Anterior cingulate cortex (tissue), 58 donors: ENCODE measurements at regions not wholly inside any gene's neighbourhood (a gene's known extent, or its start where the extent isn't known, plus 50 kb on each side); places are given as distances from the start of the nearest gene placed in this dataset.
A peak's percentile ranks its signal among the peaks of the same experiment; 100 is the strongest.

Experiments used
- DNase-seq, 58 donors: peaks; one replicate each; lab custom pipeline; 2025; lab: John Stamatoyannopoulos, UW

- DNase-seq: no peak
Observed at GRCh38 chr3:194830978-194831377, 145.3 kb downstream of the FAM43A start.

GRCh38 chr3:194832346-194833104 lies 146.8 kb downstream of the FAM43A start:
- DNase-seq: no peak

GRCh38 chr3:194833114-194833910 lies 147.6 kb downstream of the FAM43A start:
- DNase-seq: no peak

GRCh38 chr3:194836661-194837060 lies 151.0 kb downstream of the FAM43A start:
- peak in 5 of 58 donors; percentile 2 to 50 (median 18) for DNase-seq

DNA sequence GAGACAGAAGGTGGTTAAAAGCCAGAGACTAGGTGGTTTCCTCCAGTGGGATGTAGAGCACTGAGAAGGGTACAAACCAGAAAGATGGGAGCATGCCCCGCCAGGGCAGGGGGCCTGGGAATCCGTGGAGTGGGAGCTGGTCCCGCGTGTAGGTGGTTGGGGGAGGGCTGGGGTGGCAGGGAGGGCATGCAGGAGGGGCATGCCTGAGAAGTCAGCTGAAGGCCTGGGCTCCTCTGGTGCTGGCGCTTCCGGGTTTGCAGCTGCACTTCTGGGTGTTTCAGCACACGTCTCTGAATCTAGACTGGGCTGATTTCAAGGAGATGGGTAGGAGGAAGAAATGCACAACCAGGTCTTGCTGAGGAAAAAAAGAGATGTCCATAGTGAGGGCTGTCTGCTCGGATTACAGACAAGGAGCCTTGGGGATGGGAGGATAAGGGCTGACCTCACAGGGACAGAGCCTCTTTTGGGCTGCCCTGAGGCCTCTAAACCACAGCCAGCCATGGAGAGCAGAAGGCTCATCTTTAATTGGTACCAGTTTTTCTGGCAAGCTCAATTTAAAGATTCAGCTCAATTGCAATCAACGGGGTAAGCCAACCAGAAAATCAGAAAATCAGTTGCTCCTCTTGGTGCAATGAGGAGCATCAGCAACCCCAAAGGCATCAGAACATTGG lies 151.9 kb downstream of the FAM43A start:
- DNase-seq: no peak

DNA sequence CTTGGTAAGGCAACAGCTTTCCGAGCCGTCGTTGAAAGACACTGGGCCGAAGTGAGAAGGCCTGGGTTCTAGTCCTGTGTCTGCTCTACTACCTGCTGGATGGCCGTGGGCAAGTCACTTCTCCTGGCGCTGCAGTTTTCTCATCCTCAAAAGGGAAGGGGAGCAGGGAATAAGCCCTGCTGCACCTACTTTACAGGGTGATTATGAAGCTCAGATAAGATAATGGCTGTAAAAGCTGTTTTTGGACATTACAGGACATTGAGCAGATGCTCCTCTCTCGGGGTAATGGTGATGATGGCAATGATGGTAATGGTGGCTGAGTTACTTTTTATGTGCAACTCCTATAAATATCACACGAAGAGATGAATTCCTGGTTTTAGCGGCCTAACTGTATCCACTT lies 152.6 kb downstream of the FAM43A start:
- no peak for DNase-seq

DNA sequence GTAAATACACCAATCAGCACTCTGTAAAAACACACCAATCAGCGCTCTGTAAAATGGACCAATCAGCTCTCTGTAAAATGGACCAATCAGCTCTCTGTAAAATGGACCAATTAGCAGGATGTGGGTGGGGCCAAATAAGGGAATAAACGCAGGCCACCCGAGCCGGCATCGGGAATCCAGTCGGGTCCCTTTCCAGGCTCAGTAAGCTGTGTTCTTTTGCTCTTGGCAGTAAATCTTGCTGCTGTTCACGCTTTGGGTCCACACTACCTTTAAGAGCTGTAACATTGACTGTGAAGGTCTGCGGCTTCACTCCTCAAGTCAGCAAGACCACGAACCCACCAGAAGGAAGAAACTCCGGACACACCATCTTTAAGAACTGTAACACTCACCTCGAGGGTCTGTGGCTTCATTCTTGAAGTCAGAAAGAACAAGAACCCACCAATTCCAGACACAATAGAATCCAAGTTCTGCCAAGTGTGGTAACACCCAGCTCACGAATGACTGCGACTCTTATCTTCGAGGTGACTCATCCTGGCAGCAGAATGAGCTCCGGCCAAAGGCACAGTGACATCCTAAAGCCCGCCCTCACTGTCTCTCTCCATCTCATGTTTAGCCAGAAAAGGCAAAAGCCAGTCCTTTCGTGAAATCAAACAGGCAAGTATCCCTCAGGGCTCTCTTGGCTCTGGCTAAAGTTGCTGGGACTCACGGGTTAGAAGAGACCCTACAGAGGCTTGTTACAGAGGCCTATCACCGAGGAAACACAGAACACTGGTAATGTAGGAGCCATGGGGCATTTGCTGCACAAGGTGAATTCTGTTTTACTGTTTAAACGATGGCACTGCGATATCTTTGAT lies 155.2 kb downstream of the FAM43A start:
- DNase-seq: no peak

GRCh38 chr3:194841515-194841841 lies 155.8 kb downstream of the FAM43A start:
- DNase-seq: no peak

DNA sequence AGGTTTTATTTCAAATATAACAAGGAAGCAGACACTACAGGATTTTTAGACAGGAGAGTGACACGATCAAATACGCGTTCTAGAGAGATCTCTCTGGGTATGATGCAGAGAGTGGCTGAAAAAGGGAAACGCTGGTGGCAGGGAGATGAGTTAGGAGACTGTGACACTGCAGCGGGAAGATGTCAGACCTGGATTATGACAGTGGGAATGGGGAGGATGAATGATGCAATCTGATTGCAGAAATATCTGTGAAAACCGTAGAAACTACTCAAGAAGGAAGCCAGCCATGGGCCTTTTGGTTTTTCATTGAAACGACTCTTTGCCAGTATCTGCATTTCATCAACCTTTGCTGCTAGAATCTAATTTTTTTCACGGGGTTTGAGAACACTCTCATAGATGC lies 157.9 kb downstream of the FAM43A start:
- no peak for DNase-seq

- no peak for DNase-seq
Observed at GRCh38 chr3:194844046-194844445, 158.4 kb downstream of the FAM43A start.

- DNase-seq: no peak
Observed at GRCh38 chr3:194849166-194849875, 163.6 kb downstream of the FAM43A start.

DNA sequence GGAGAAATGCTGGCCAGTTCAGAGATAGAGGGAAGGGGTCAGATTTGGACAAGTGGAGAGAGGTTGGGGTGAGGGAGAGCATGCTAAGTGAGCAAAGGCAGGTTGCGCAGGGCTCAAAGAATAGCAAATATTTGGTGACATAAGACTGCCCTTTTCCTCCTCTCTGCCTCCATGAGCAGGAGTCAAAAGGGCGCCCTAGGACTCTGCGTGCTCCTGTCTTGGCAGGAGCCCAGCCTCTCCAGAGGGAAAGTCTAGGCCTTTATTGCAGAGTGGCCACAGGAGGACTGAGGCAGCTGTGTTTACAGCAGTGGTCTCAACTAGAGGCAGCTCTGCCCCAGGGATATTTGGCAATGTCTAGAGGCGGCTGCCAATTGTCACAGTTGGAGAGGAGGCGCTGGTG lies 165.6 kb downstream of the FAM43A start:
- DNase-seq: no peak

- DNase-seq: no peak
Observed at GRCh38 chr3:194851941-194852340, 166.3 kb downstream of the FAM43A start.

- no peak for DNase-seq
Observed at GRCh38 chr3:194852345-194852744, 166.7 kb downstream of the FAM43A start.

GRCh38 chr3:194852831-194853508 lies 167.3 kb downstream of the FAM43A start:
- DNase-seq: no peak

GRCh38 chr3:194854206-194854605 lies 168.5 kb downstream of the FAM43A start:
- DNase-seq: no peak

GRCh38 chr3:194854659-194855390 lies 169.1 kb downstream of the FAM43A start:
- no peak for DNase-seq

- DNase-seq: no peak
Observed at GRCh38 chr3:194856296-194856695, 170.6 kb downstream of the FAM43A start.
